Right lobe of liver (tissue), 6 donors: ENCODE measurements at regions not wholly inside any gene's neighbourhood (a gene's known extent, or its start where the extent isn't known, plus 50 kb on each side); places are given as distances from the start of the nearest gene placed in this dataset.
"Not testable (repeated sequence)": the region's sequence is repeated elsewhere in the genome, so short reads cannot be mapped to it uniquely, and the experiment has no call there.

ENCODE experiments used
- ATAC-seq, 4 donors: fragments of 200-7000 bp; cut with Tn5 transposase; one replicate each; pipeline ENCODE4 v1.9.1; 2020; ENCODE audit warnings: mild to moderate bottlenecking in 4 of 4, moderate library complexity in 4 of 4
- DNase-seq, 3 donors: peaks; one replicate each; pipeline ENCODE4 v3.0.0-alpha.2; 2020
- H3K27ac ChIP-seq, 3 donors: fragments of 200-600 bp; one replicate each; pipeline ENCODE4 v1.8.0; 2022
- H3K27me3 ChIP-seq, 2 donors: fragments of 200-600 bp; one replicate each; pipeline ENCODE4 v1.8.0; 2022
- H3K36me3 ChIP-seq, 4 donors: fragments of 200-600 bp; sonication (generic) in 1 of 4; one replicate each; pipeline versions ENCODE4 v1.5.1 to v1.8.0; 2017 to 2022; ENCODE audit warnings: control low read depth in 1 of 4
- H3K4me1 ChIP-seq, 4 donors: fragments of 200-600 bp; sonication (generic) in 1 of 4; one replicate each; pipeline versions ENCODE4 v1.5.1 to v1.8.0; 2017 to 2022; ENCODE audit warnings: control low read depth in 1 of 4
- H3K4me3 ChIP-seq, 3 donors: fragments of 200-600 bp; one replicate each; pipeline ENCODE4 v1.8.0; 2022
- H3K9me3 ChIP-seq, 4 donors: fragments of 200-600 bp; sonication (generic) in 1 of 4; one replicate each; pipeline versions ENCODE4 v1.5.1 to v1.8.0; 2017 to 2022; ENCODE audit warnings: control low read depth in 1 of 4
- CTCF ChIP-seq, 4 donors: fragments of 200-600 bp in 3 of 4; fragments of 450-650 bp in 1 of 4; IDR thresholded peaks; one replicate each; pipeline versions ENCODE4 v1.5.1 to v1.8.0; 2016 to 2022; ENCODE audit warnings: antibody characterized with exemption in 4 of 4, mild to moderate bottlenecking in 2 of 4
- POLR2A ChIP-seq: fragments of 450-650 bp; IDR thresholded peaks from one replicate; pipeline ENCODE4 v1.6.1; 2017; ENCODE audit warnings: antibody characterized with exemption, mild to moderate bottlenecking
- WGBS: methylation state at CpG from one replicate; pipeline ENCODE4 v1.1.6; 2018; ENCODE audit warnings: low coverage, low lambda C conversion rate; ENCODE audit not compliant: insufficient coverage; ENCODE audit errors: missing lambda C conversion rate; 5-methylcytosine and 5-hydroxymethylcytosine counted together
- intact Hi-C, 2 donors: fragments of 100-400 bp; cut with DNase I; formaldehyde crosslinking; loops; one replicate each; pipeline versions ENCODE4 v1.11.2 to v1.14.1; 2022
- donor health status: DM: no; HTN: yes; CAD: no.
- donor health status: DM: no; HTN: no; CAD: no.
- donor health status: DM: no; HTN: no; CAD: no.
- donor health status: DM: no; HTN: yes; CAD: no.
- donor health status: DM: no; HTN: yes; CAD: no.

- Histone ChIP-seq H3K27me3 (no peaks in the 10 kb centered on the region), H3K36me3 (no peaks in the 10 kb centered on the region), H3K27ac (no peak overlapping the region), H3K4me3 (no peak overlapping the region), H3K9me3 (no peaks in the 10 kb centered on the region), H3K4me1 (no peaks in the 10 kb centered on the region)
- DNase-seq (no peak), ATAC-seq (no peak)
- 18% methylated on average over 9 of the region's 27 CpGs for WGBS
- TF ChIP-seq POLR2A = no peak
- TF ChIP-seq CTCF (IDR thresholded peaks at IDR 0.05) = no peak
- intact Hi-C loops = no loop called here
These were observed 310.2 kb downstream of the ZNF536 start for GRCh38 chr19:30682146-30682998.

- Histone ChIP-seq H3K27ac (no peak overlapping the region), H3K36me3 (no peaks in the 10 kb centered on the region), H3K9me3 (no peaks in the 10 kb centered on the region), H3K4me1 (no peaks in the 10 kb centered on the region), H3K27me3 (no peaks in the 10 kb centered on the region), H3K4me3 (no peak overlapping the region)
- intact Hi-C loops = no loop called here
- ATAC-seq (no peak), DNase-seq (no peak)
- no peak for TF ChIP-seq CTCF (IDR thresholded peaks at IDR 0.05)
- TF ChIP-seq POLR2A = no peak
- 41% methylated on average over 3 of the region's 19 CpGs for WGBS
These were observed 309.2 kb downstream of the ZNF536 start for GRCh38 chr19:30681162-30682100.

DNA sequence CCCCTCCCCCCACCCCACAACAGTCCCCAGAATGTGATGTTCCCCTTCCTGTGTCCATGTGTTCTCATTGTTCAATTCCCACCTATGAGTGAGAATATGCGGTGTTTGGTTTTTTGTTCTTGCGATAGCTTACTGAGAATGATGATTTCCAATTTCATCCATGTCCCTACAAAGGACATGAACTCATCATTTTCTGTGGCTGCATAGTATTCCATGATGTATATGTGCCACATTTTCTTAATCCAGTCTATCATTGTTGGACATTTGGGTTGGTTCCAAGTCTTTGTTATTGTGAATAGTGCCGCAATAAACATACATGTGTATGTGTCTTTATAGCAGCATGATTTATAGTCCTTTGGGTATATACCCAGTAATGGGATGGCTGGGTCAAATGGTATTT, 308.2 kb downstream of the ZNF536 start:
- DNase-seq, H3K27ac ChIP-seq, H3K4me1 ChIP-seq, H3K9me3 ChIP-seq, ATAC-seq, intact Hi-C loops, H3K4me3 ChIP-seq, H3K27me3 ChIP-seq, H3K36me3 ChIP-seq: not testable (repeated sequence)
- WGBS = 92% methylated on average over 1 of the region's 3 CpGs

- TF ChIP-seq CTCF (IDR thresholded peaks at IDR 0.05) (no peak), POLR2A (no peak)
- DNase-seq (no peak), ATAC-seq (no peak)
- Histone ChIP-seq H3K9me3 (no peaks in the 10 kb centered on the region), H3K4me3 (no peak overlapping the region), H3K27me3 (no peaks in the 10 kb centered on the region), H3K27ac (no peak overlapping the region), H3K4me1 (no peaks in the 10 kb centered on the region), H3K36me3 (no peaks in the 10 kb centered on the region)
- 82% methylated on average over 2 of the region's 6 CpGs for WGBS
- intact Hi-C loops = loop anchor here in 1 of 2 donors (10.0 kb wide), 1 partner anchor 1545 kb away; no protein-coding TSS in a partner anchor
These were observed 307.6 kb downstream of the ZNF536 start for GRCh38 chr19:30679789-30680188.
